ENCODE measurements at regions not wholly inside any gene's neighbourhood (a gene's known extent, or its start where the extent isn't known, plus 50 kb on each side); places are given as distances from the start of the nearest gene placed in this dataset.

GRCh38 chr16:9645911-9646310 lies 536.3 kb downstream of the GRIN2A start:
- Histone ChIP-seq H3K27ac (ENCODE audit: low read length) (no peak overlapping the region), H3K36me3 (ENCODE audit: control insufficient read depth, insufficient read depth, low read length) (no peaks in the 10 kb centered on the region), H3K9me3 (ENCODE audit: control insufficient read depth, insufficient read depth, low read length) (no peaks in the 10 kb centered on the region), H3K27me3 (ENCODE audit: control insufficient read depth, insufficient read depth, low read length) (no peaks in the 10 kb centered on the region), H3K4me1 (ENCODE audit: control insufficient read depth, insufficient read depth, low read length) (no peaks in the 10 kb centered on the region), H3K4me3 (ENCODE audit: low read length) (no peak overlapping the region)
- ATAC-seq = no peak
- H3K27ac Mint-ChIP-seq = no peak overlapping the region
- DNase-seq = no peak
- 83% methylated on average over 2 of the region's 3 CpGs for WGBS (ENCODE audit: insufficient coverage)
- H3K4me3 Mint-ChIP-seq = no peak overlapping the region
- intact Hi-C loops (cut with micrococcal nuclease) = no loop called here
- H3K27me3 Mint-ChIP-seq (ENCODE audit: low read depth in 2 of 2) = peaks cover 10 to 21% of the 10 kb centered on the region in 2 donors
- TF ChIP-seq, protein P1, sequence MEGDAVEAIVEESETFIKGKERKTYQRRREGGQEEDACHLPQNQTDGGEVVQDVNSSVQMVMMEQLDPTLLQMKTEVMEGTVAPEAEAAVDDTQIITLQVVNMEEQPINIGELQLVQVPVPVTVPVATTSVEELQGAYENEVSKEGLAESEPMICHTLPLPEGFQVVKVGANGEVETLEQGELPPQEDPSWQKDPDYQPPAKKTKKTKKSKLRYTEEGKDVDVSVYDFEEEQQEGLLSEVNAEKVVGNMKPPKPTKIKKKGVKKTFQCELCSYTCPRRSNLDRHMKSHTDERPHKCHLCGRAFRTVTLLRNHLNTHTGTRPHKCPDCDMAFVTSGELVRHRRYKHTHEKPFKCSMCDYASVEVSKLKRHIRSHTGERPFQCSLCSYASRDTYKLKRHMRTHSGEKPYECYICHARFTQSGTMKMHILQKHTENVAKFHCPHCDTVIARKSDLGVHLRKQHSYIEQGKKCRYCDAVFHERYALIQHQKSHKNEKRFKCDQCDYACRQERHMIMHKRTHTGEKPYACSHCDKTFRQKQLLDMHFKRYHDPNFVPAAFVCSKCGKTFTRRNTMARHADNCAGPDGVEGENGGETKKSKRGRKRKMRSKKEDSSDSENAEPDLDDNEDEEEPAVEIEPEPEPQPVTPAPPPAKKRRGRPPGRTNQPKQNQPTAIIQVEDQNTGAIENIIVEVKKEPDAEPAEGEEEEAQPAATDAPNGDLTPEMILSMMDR (IDR thresholded peaks at IDR 0.05) = no peak
- no peaks in the 10 kb centered on the region for H3K4me1 Mint-ChIP-seq
- H3K9me3 Mint-ChIP-seq = no peaks in the 10 kb centered on the region
- H3K36me3 Mint-ChIP-seq = no peaks in the 10 kb centered on the region

DNA sequence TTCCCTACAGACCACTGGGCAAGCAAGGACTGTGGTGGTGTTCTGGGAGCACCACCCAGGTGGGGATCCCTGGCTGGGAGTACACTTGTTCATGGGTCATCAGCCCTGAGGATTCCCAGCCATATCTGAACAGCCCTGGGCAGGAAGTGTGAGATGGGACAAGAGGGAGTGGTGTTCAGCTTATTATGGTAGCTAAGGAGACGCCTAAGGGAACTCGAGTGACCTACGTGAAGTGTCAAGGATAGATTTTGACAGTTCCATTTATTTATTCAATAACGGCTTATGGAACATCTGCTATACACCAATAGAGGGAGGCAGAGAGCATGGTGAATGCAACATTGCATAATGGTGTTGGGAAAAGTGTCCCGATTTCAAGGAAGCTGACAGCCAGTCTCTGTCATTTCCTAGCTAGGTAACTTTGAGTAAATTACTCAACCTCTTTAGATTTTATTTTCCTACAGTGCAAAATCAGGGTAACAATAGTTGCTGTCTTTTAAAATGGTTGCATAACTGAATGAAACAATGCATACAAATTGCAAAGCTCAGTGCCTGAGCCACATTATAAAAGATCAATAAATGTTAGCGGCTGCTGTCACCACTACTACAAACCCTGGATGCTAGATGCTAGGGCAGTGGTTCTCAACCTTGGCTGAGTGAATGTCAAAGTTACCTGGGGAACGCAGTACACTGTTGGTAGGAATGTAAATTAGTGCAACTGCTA lies 534.1 kb downstream of the GRIN2A start:
- Histone ChIP-seq H3K9me3 (ENCODE audit: control insufficient read depth, insufficient read depth, low read length) (no peaks in the 10 kb centered on the region), H3K4me3 (ENCODE audit: low read length) (no peak overlapping the region), H3K27ac (ENCODE audit: low read length) (no peak overlapping the region), H3K27me3 (ENCODE audit: control insufficient read depth, insufficient read depth, low read length) (no peaks in the 10 kb centered on the region), H3K4me1 (ENCODE audit: control insufficient read depth, insufficient read depth, low read length) (no peaks in the 10 kb centered on the region), H3K36me3 (ENCODE audit: control insufficient read depth, insufficient read depth, low read length) (no peaks in the 10 kb centered on the region)
- ATAC-seq = no peak
- TF ChIP-seq, protein P1 (IDR thresholded peaks at IDR 0.05) = no peak
- H3K27ac Mint-ChIP-seq = no peak overlapping the region
- intact Hi-C loops (cut with micrococcal nuclease) = no loop called here
- no peaks in the 10 kb centered on the region for H3K9me3 Mint-ChIP-seq
- 44% methylated on average over 5 of the region's 7 CpGs for WGBS (ENCODE audit: insufficient coverage)
- H3K4me3 Mint-ChIP-seq = no peak overlapping the region
- H3K4me1 Mint-ChIP-seq = no peaks in the 10 kb centered on the region
- H3K27me3 Mint-ChIP-seq (ENCODE audit: low read depth in 2 of 2) = peaks cover 12 to 13% of the 10 kb centered on the region in 2 donors
- no peaks in the 10 kb centered on the region for H3K36me3 Mint-ChIP-seq
- DNase-seq = no peak

GRCh38 chr16:9650284-9650683 lies 531.9 kb downstream of the GRIN2A start:
- H3K36me3 Mint-ChIP-seq = no peaks in the 10 kb centered on the region
- H3K27ac ChIP-seq (ENCODE audit: low read length) = no peak overlapping the region
- WGBS (ENCODE audit: insufficient coverage) = 73% methylated on average over 1 of the region's 1 CpG
- H3K27me3 Mint-ChIP-seq (ENCODE audit: low read depth in 2 of 2) = peaks cover 13 to 15% of the 10 kb centered on the region in 2 donors
- H3K9me3 ChIP-seq (ENCODE audit: control insufficient read depth, insufficient read depth, low read length) = no peaks in the 10 kb centered on the region
- TF ChIP-seq, protein P1 (IDR thresholded peaks at IDR 0.05) = no peak
- no peak for ATAC-seq
- H3K4me1 Mint-ChIP-seq = no peaks in the 10 kb centered on the region
- H3K4me3 ChIP-seq (ENCODE audit: low read length) = no peak overlapping the region
- H3K36me3 ChIP-seq (ENCODE audit: control insufficient read depth, insufficient read depth, low read length) = no peaks in the 10 kb centered on the region
- DNase-seq = no peak
- H3K9me3 Mint-ChIP-seq = no peaks in the 10 kb centered on the region
- H3K4me3 Mint-ChIP-seq = no peak overlapping the region
- intact Hi-C loops (cut with micrococcal nuclease) = no loop called here
- H3K27me3 ChIP-seq (ENCODE audit: control insufficient read depth, insufficient read depth, low read length) = no peaks in the 10 kb centered on the region
- H3K4me1 ChIP-seq (ENCODE audit: control insufficient read depth, insufficient read depth, low read length) = no peaks in the 10 kb centered on the region
- H3K27ac Mint-ChIP-seq = no peak overlapping the region

DNA sequence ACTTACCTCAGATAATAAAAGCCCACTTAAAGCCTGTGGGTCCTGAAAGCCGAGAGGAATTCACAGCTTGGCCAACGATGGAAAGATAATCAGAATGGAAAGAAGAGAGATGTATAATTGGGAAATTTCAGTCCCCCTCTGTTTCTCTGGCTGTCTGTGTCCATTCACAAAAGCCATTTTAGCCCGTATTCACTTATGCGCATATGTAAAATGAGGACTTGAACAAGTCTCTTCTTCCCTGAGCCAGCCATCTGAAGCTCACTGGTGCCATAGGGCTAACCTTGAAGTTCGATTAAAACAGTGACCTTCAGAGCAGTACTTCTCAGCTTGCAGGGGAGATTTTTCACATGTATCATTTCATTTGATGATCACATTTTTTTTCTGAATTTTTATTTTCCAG lies 527.2 kb downstream of the GRIN2A start:
- 85% methylated on average over 5 of the region's 5 CpGs for WGBS (ENCODE audit: insufficient coverage)
- H3K36me3 Mint-ChIP-seq = no peaks in the 10 kb centered on the region
- no peak overlapping the region for H3K4me3 ChIP-seq (ENCODE audit: low read length)
- ATAC-seq = no peak
- H3K4me1 ChIP-seq (ENCODE audit: control insufficient read depth, insufficient read depth, low read length) = no peaks in the 10 kb centered on the region
- TF ChIP-seq, protein P1 (IDR thresholded peaks at IDR 0.05) = no peak
- intact Hi-C loops (cut with micrococcal nuclease) = no loop called here
- H3K36me3 ChIP-seq (ENCODE audit: control insufficient read depth, insufficient read depth, low read length) = no peaks in the 10 kb centered on the region
- H3K9me3 ChIP-seq (ENCODE audit: control insufficient read depth, insufficient read depth, low read length) = no peaks in the 10 kb centered on the region
- no peak overlapping the region for H3K4me3 Mint-ChIP-seq
- no peak overlapping the region for H3K27ac Mint-ChIP-seq
- peaks cover 0 to 6% of the 10 kb centered on the region in 2 donors for H3K27me3 Mint-ChIP-seq (ENCODE audit: low read depth in 2 of 2)
- no peaks in the 10 kb centered on the region for H3K9me3 Mint-ChIP-seq
- no peaks in the 10 kb centered on the region for H3K27me3 ChIP-seq (ENCODE audit: control insufficient read depth, insufficient read depth, low read length)
- no peak for DNase-seq
- no peaks in the 10 kb centered on the region for H3K4me1 Mint-ChIP-seq
- H3K27ac ChIP-seq (ENCODE audit: low read length) = no peak overlapping the region
